Common myeloid progenitor, CD34-positive (primary cell): ENCODE measurements at regions not wholly inside any gene's neighbourhood (a gene's known extent, or its start where the extent isn't known, plus 50 kb on each side); places are given as distances from the start of the nearest gene placed in this dataset.
A peak's percentile ranks its signal among the peaks of the same experiment; 100 is the strongest.

Experiments
- CTCF ChIA-PET: fragments of 350-600 bp; sonication (Branson Sonifier 250); formaldehyde crosslinking; loops from one replicate; lab custom pipeline; 2021; ENCODE audit warnings: antibody characterized with exemption; lab: Charles Lee
- POLR2A ChIA-PET: fragments of 350-600 bp; sonication (Branson Sonifier 250); formaldehyde crosslinking; loops from one replicate; lab custom pipeline; 2021; ENCODE audit warnings: antibody characterized with exemption; lab: Charles Lee
- DNase-seq, 3 donors: peaks; one replicate each; pipeline versions ENCODE4 v3.0.0 to v3.0.0-alpha.2; 2013
- H3K27ac ChIP-seq, 2 experiments: 1 replicate in 1 of 2; 2 replicates in 1 of 2; pipeline ENCODE4 v1.7.0; 2013; ENCODE audit warnings: inconsistent platforms in 2 of 2, low read length in 2 of 2, mild to moderate bottlenecking in 2 of 2, low read depth in 1 of 2, moderate library complexity in 1 of 2; ENCODE audit not compliant: severe bottlenecking in 2 of 2, insufficient read depth in 1 of 2, poor library complexity in 1 of 2
- H3K27me3 ChIP-seq, 5 experiments: replicated peaks in 2 of 5; 1 replicate in 3 of 5; 2 replicates in 2 of 5; pipeline versions ENCODE4 v1.6.1 to v1.7.0; 2013; ENCODE audit warnings: low read length in 4 of 5, mild to moderate bottlenecking in 2 of 5, moderate library complexity in 2 of 5, inconsistent platforms in 1 of 5; ENCODE audit not compliant: insufficient read depth in 5 of 5, control insufficient read depth in 4 of 5
- H3K36me3 ChIP-seq, 4 experiments: 1 replicate in 2 of 4; 2 replicates in 2 of 4; pipeline versions ENCODE4 v1.6.1 to v1.7.0; 2013; ENCODE audit warnings: low read length in 3 of 4, control low read depth in 1 of 4, mild to moderate bottlenecking in 1 of 4; ENCODE audit not compliant: control insufficient read depth in 4 of 4, insufficient read depth in 4 of 4
- H3K4me1 ChIP-seq, 4 experiments: 1 replicate in 3 of 4; 2 replicates in 1 of 4; pipeline versions ENCODE4 v1.6.1 to v1.7.1; 2013; ENCODE audit warnings: low read length in 3 of 4, mild to moderate bottlenecking in 3 of 4, control low read depth in 1 of 4, inconsistent platforms in 1 of 4, moderate library complexity in 1 of 4; ENCODE audit not compliant: control insufficient read depth in 4 of 4, insufficient read depth in 4 of 4; ENCODE audit errors: control extremely low read depth in 1 of 4
- H3K4me3 ChIP-seq, 7 experiments: 1 replicate in 4 of 7; 2 replicates in 3 of 7; pipeline versions ENCODE4 v1.5.1 to v1.7.0; 2013; ENCODE audit warnings: mild to moderate bottlenecking in 7 of 7, low read length in 6 of 7, moderate library complexity in 6 of 7, inconsistent platforms in 2 of 7, low read depth in 2 of 7, control low read depth in 1 of 7; ENCODE audit not compliant: insufficient read depth in 4 of 7, control insufficient read depth in 1 of 7; ENCODE audit errors: extremely low read depth in 1 of 7
- H3K9me3 ChIP-seq, 5 experiments: 1 replicate in 4 of 5; 2 replicates in 1 of 5; pipeline versions ENCODE4 v1.6.1 to v1.7.1; 2013; ENCODE audit warnings: low read length in 4 of 5, mild to moderate bottlenecking in 2 of 5, inconsistent platforms in 1 of 5, low read depth in 1 of 5, moderate library complexity in 1 of 5; ENCODE audit not compliant: control insufficient read depth in 4 of 5, insufficient read depth in 2 of 5; ENCODE audit errors: control extremely low read depth in 1 of 5
- WGBS: methylation state at CpG from one replicate; pipeline ENCODE4 v1.1.5; 2013; ENCODE audit not compliant: insufficient coverage; 5-methylcytosine and 5-hydroxymethylcytosine counted together

- ChIA-PET POLR2A (interaction anchor here (0.6 kb wide), 1 partner anchor 136 kb away, joined by 3 read pairs; no protein-coding TSS in a partner anchor), CTCF (no interaction called here)
- peaks cover 0 to 3% (median 0%) of the 10 kb centered on the region in 5 experiments for H3K9me3 ChIP-seq
- H3K27ac ChIP-seq, result no peak overlapping the region
- peak; percentile 1 to 47 (median 44) for DNase-seq
- WGBS, result no CpG with 5 or more reads among the region's 2 CpGs
- no peaks in the 10 kb centered on the region for H3K36me3 ChIP-seq
- peaks cover 0 to 15% (median 2%) of the 10 kb centered on the region in 4 experiments for H3K4me1 ChIP-seq
- H3K27me3 ChIP-seq, result no peaks in the 10 kb centered on the region
- H3K4me3 ChIP-seq, result no peak overlapping the region
These were observed 438.3 kb downstream of the RFC3 start for GRCh38 chr13:34256236-34256635.

GRCh38 chr13:34257966-34258365, 440.0 kb downstream of the RFC3 start:
- Histone ChIP-seq H3K4me3 (no peak overlapping the region), H3K27ac (no peak overlapping the region), H3K36me3 (no peaks in the 10 kb centered on the region), H3K9me3 (peaks cover 0 to 3% (median 0%) of the 10 kb centered on the region in 5 experiments), H3K4me1 (peaks cover 0 to 15% (median 2%) of the 10 kb centered on the region in 4 experiments), H3K27me3 (no peaks in the 10 kb centered on the region)
- ChIA-PET POLR2A (no interaction called here), CTCF (no interaction called here)
- DNase-seq, result peak; percentile 5 to 80 (median 72)
- WGBS, result 0% methylated on average over 1 of the region's 4 CpGs

- H3K4me3 ChIP-seq, result no peak overlapping the region
- H3K27me3 ChIP-seq, result no peaks in the 10 kb centered on the region
- DNase-seq, result no peak
- CTCF ChIA-PET, result no interaction called here
- no peak overlapping the region for H3K27ac ChIP-seq
- peaks cover 0 to 3% (median 0%) of the 10 kb centered on the region in 5 experiments for H3K9me3 ChIP-seq
- no peaks in the 10 kb centered on the region for H3K36me3 ChIP-seq
- WGBS, result 100% methylated on average over 1 of the region's 4 CpGs
- POLR2A ChIA-PET, result no interaction called here
- peaks cover 0 to 15% (median 2%) of the 10 kb centered on the region in 4 experiments for H3K4me1 ChIP-seq
These were observed 440.9 kb downstream of the RFC3 start for GRCh38 chr13:34258646-34259386.

GRCh38 chr13:34263681-34264080, 445.7 kb downstream of the RFC3 start:
- Histone ChIP-seq H3K36me3 (no peaks in the 10 kb centered on the region), H3K27ac (no peak overlapping the region), H3K27me3 (no peaks in the 10 kb centered on the region), H3K4me1 (peaks cover 0 to 2% (median under 1%) of the 10 kb centered on the region in 4 experiments), H3K4me3 (no peak overlapping the region), H3K9me3 (no peaks in the 10 kb centered on the region)
- CTCF ChIA-PET, result no interaction called here
- WGBS, result 13% methylated on average over 1 of the region's 4 CpGs
- POLR2A ChIA-PET, result no interaction called here
- no peak for DNase-seq

- H3K9me3 ChIP-seq, result no peaks in the 10 kb centered on the region
- no peak for DNase-seq
- peaks cover 0 to 2% (median 0%) of the 10 kb centered on the region in 5 experiments for H3K27me3 ChIP-seq
- no peak overlapping the region for H3K27ac ChIP-seq
- 90% methylated on average over 2 of the region's 3 CpGs for WGBS
- H3K4me1 ChIP-seq, result no peaks in the 10 kb centered on the region
- H3K36me3 ChIP-seq, result no peaks in the 10 kb centered on the region
- POLR2A ChIA-PET, result no interaction called here
- CTCF ChIA-PET, result interaction anchor here (0.8 kb wide), 1 partner anchor 169 kb away, joined by 3 read pairs; no protein-coding TSS in a partner anchor
- H3K4me3 ChIP-seq, result no peak overlapping the region
These were observed 447.2 kb downstream of the RFC3 start for GRCh38 chr13:34265046-34265679.

GRCh38 chr13:34276764-34277163, 458.8 kb downstream of the RFC3 start:
- DNase-seq, result no peak
- Histone ChIP-seq H3K36me3 (no peaks in the 10 kb centered on the region), H3K27me3 (no peaks in the 10 kb centered on the region), H3K4me3 (no peak overlapping the region), H3K9me3 (no peaks in the 10 kb centered on the region), H3K4me1 (no peaks in the 10 kb centered on the region), H3K27ac (no peak overlapping the region)
- ChIA-PET POLR2A (no interaction called here), CTCF (no interaction called here)
- WGBS, result no CpG with 5 or more reads among the region's 3 CpGs

GRCh38 chr13:34277936-34278335, 460.0 kb downstream of the RFC3 start:
- no peak for DNase-seq
- Histone ChIP-seq H3K4me3 (no peak overlapping the region), H3K9me3 (no peaks in the 10 kb centered on the region), H3K27me3 (no peaks in the 10 kb centered on the region), H3K4me1 (no peaks in the 10 kb centered on the region), H3K36me3 (no peaks in the 10 kb centered on the region), H3K27ac (no peak overlapping the region)
- CTCF ChIA-PET, result no interaction called here
- WGBS, result 0% methylated on average over 2 of the region's 4 CpGs
- POLR2A ChIA-PET, result no interaction called here
